K562 (cell line): ENCODE measurements at regions not wholly inside any gene's neighbourhood (a gene's known extent, or its start where the extent isn't known, plus 50 kb on each side); places are given as distances from the start of the nearest gene placed in this dataset.

Source experiments
- ATAC-seq: fragments of 200-7000 bp; cut with Tn5 transposase; 3 replicates; pipeline ENCODE4 v1.9.1; 2020; ENCODE audit warnings: moderate library complexity
- BruUV-seq: library from RNA; stranded (reverse); fragments of 400-500 nt; replicated peaks from 2 replicates; lab custom pipeline; 2021; lab: Mats Ljungman, UMichigan
- CTCF ChIA-PET: fragments of 300-600 bp; formaldehyde crosslinking; extraction: SDS; loops from one replicate; lab custom pipeline; 2021; ENCODE audit warnings: low intra/inter-chr PET ratio; lab: Yijun Ruan, JAX
- POLR2A ChIA-PET: fragments of 300-600, 350-650 bp; sonication (Branson Sonifier 250); formaldehyde crosslinking; extraction: SDS; loops from one replicate; lab custom pipeline; 2021; ENCODE audit warnings: antibody characterized with exemption, inconsistent platforms; lab: Yijun Ruan, JAX
- DNase-seq, 4 experiments: peaks; one replicate each; pipeline versions ENCODE4 v3.0.0 to v3.0.0-alpha.2; 2011 to 2018; ENCODE audit warnings: low spot score in 3 of 4, mixed read lengths in 3 of 4; ENCODE audit errors: extremely low read depth in 1 of 4
- FAIRE-seq: peaks from 2 replicates; lab custom pipeline; 2011; peaks lifted over from hg19 to GRCh38; lab: Jason Lieb, UNC
- H2AFZ ChIP-seq: 2 replicates; pipeline ENCODE4 v1.6.0; 2011; ENCODE audit warnings: low read depth, low read length, control low read depth, inconsistent platforms
- H3K27ac ChIP-seq: fragments of 200-600 bp; 3 replicates; pipeline ENCODE4 v1.8.0; 2011; ENCODE audit warnings: low read depth, mild to moderate bottlenecking, control low read depth, inconsistent platforms, low read length, moderate library complexity, mixed read lengths; ENCODE audit errors: extremely low read depth
- H3K27me3 ChIP-seq, 2 experiments: fragments of 300-600 bp in 1 of 2; 2 replicates in 1 of 2; 3 replicates in 1 of 2; pipeline versions ENCODE4 v1.6.0 to v1.8.0; 2011; ENCODE audit warnings: inconsistent platforms in 2 of 2, low read length in 2 of 2, mild to moderate bottlenecking in 1 of 2, mixed read lengths in 1 of 2, moderate library complexity in 1 of 2; ENCODE audit not compliant: control insufficient read depth in 2 of 2, insufficient read depth in 2 of 2
- H3K36me3 ChIP-seq: fragments of 300-600 bp; 3 replicates; pipeline ENCODE4 v1.8.0; 2011; ENCODE audit warnings: mild to moderate bottlenecking, low read length, inconsistent platforms; ENCODE audit not compliant: control insufficient read depth, insufficient read depth
- H3K4me1 ChIP-seq, 2 experiments: fragments of 200-600 bp in 1 of 2; replicated peaks in 1 of 2; 2 replicates in 1 of 2; 3 replicates in 1 of 2; pipeline versions ENCODE4 v1.5.1 to v1.8.0; 2011; ENCODE audit warnings: inconsistent platforms in 2 of 2, low read length in 2 of 2, mild to moderate bottlenecking in 1 of 2, mixed read lengths in 1 of 2, moderate library complexity in 1 of 2; ENCODE audit not compliant: control insufficient read depth in 2 of 2, insufficient read depth in 2 of 2
- H3K4me2 ChIP-seq: 2 replicates; pipeline ENCODE4 v1.6.1; 2011; ENCODE audit warnings: low read length, control low read depth, inconsistent platforms, mixed read lengths; ENCODE audit not compliant: insufficient read depth
- H3K4me3 ChIP-seq: fragments of 200-600 bp; sonication (generic), shearing (Covaris generic); 2 replicates; pipeline ENCODE4 v1.5.1; 2016; ENCODE audit warnings: control low read depth, inconsistent platforms
- H3K79me2 ChIP-seq: fragments of 200-600 bp; 3 replicates; pipeline ENCODE4 v1.8.0; 2011; ENCODE audit warnings: low read length, inconsistent platforms; ENCODE audit not compliant: control insufficient read depth, insufficient read depth
- H3K9ac ChIP-seq, 2 experiments: 2 replicates each; pipeline versions ENCODE4 v1.6.0 to v1.6.1; 2011; ENCODE audit warnings: low read depth in 2 of 2, low read length in 2 of 2, control low read depth in 1 of 2, inconsistent platforms in 1 of 2, mild to moderate bottlenecking in 1 of 2, mixed read lengths in 1 of 2; ENCODE audit not compliant: insufficient read depth in 1 of 2
- H3K9me1 ChIP-seq: one replicate; pipeline ENCODE4 v1.6.0; 2011; ENCODE audit warnings: inconsistent platforms, mild to moderate bottlenecking, low read length, moderate library complexity; ENCODE audit not compliant: control insufficient read depth, insufficient read depth
- H3K9me3 ChIP-seq: replicated peaks from 2 replicates; pipeline ENCODE4 v1.5.1; 2011; ENCODE audit warnings: low read depth, low read length, inconsistent platforms; ENCODE audit not compliant: control insufficient read depth, insufficient read depth
- H4K20me1 ChIP-seq: replicated peaks from 2 replicates; pipeline ENCODE4 v1.6.1; 2011; ENCODE audit warnings: low read length, inconsistent platforms, mixed read lengths; ENCODE audit not compliant: control insufficient read depth, insufficient read depth
- ADNP ChIP-seq: fragments of 200-800 bp; sonication (Bioruptor generic); IDR thresholded peaks from 2 replicates; pipeline ENCODE4 v1.6.1; 2016; ENCODE audit warnings: missing genetic modification characterization, missing compliant biosample characterization
- ATF7 ChIP-seq: fragments of 450-650 bp; IDR thresholded peaks from 2 replicates; pipeline ENCODE4 v1.7.1; 2014; ENCODE audit warnings: mild to moderate bottlenecking, moderate library complexity
- CREM ChIP-seq: IDR thresholded peaks from 2 replicates; pipeline ENCODE4 v1.6.1; 2014; ENCODE audit warnings: antibody characterized with exemption, low read depth
- FOXM1 ChIP-seq, 2 experiments: fragments of 450-650 bp in 1 of 2; sonication (generic) in 1 of 2; formaldehyde crosslinking in 1 of 2; IDR thresholded peaks; 2 replicates each; pipeline versions ENCODE4 v1.6.1 to v1.9.0; 2017 to 2022; ENCODE audit warnings: low read depth in 2 of 2, mild to moderate bottlenecking in 2 of 2, missing genetic modification reagents in 1 of 2, moderate library complexity in 1 of 2
- ZBTB43 ChIP-seq: sonication (generic); formaldehyde crosslinking; IDR thresholded peaks from 2 replicates; pipeline ENCODE4 v1.8.0; 2023; ENCODE audit warnings: mild to moderate bottlenecking, missing genetic modification reagents
- ZBTB5 ChIP-seq: fragments of 450-650 bp; IDR thresholded peaks from 2 replicates; pipeline ENCODE4 v1.6.1; 2017; ENCODE audit warnings: antibody characterized with exemption
- ZKSCAN1 ChIP-seq: fragments of 150-350 bp; IDR thresholded peaks from 2 replicates; pipeline ENCODE4 v1.6.1; 2016; ENCODE audit warnings: low read depth, low read length
- ZNF644 ChIP-seq: fragments of 200-800 bp; sonication (Bioruptor generic); IDR thresholded peaks from 2 replicates; pipeline ENCODE4 v1.6.1; 2016; ENCODE audit warnings: low read depth, missing genetic modification characterization, missing compliant biosample characterization
- WGBS: fragments of 100-300 bp; shearing (Covaris generic); methylation state at CpG from one replicate; pipeline ENCODE4 v1.1.6; 2016; ENCODE audit warnings: low coverage, mixed read lengths; ENCODE audit not compliant: insufficient coverage; ENCODE audit errors: missing lambda C conversion rate; 5-methylcytosine and 5-hydroxymethylcytosine counted together
- in situ Hi-C: fragments of 300-500 bp; cut with MboI; formaldehyde crosslinking; loops from 4 replicates; pipeline ENCODE4 v1.15.0; 2018; ENCODE audit warnings: inconsistent platforms, mixed read lengths
- intact Hi-C: fragments of 100-400 bp; cut with micrococcal nuclease; formaldehyde crosslinking; loops from 2 replicates; pipeline ENCODE4 v1.14.2; 2022

- TF ChIP-seq ZBTB43 (CRISPR knock-in tag) (no peak), ZKSCAN1 (no peak), ATF7 (no peak), ZNF644 (tag) (no peak)
These were observed 224.9 kb downstream of the VAPA start (continued) for GRCh38 chr18:10138719-10139118.

GRCh38 chr18:10139783-10140410 lies 226.1 kb downstream of the VAPA start:
- no peak overlapping the region for H2AFZ ChIP-seq
- intact Hi-C loops, result no loop called here
- no peaks in the 10 kb centered on the region for H3K36me3 ChIP-seq
- no peaks in the 10 kb centered on the region for H3K79me2 ChIP-seq
- POLR2A ChIA-PET, result no interaction called here
- peaks cover 10 to 35% of the 10 kb centered on the region in 2 experiments; a peak in 4 of 5 replicates for H3K27me3 ChIP-seq
- peak; percentile 6 for FAIRE-seq
- BruUV-seq, result no TSS peak
- H3K4me1 ChIP-seq, result no peaks in the 10 kb centered on the region
- TF ChIP-seq CREM, result no peak
- no peak for TF ChIP-seq ZBTB5
- TF ChIP-seq FOXM1 (IDR thresholded peaks at IDR 0.05; ENCODE audit: low read depth), result no peak
- no peak for TF ChIP-seq FOXM1 (CRISPR knock-in tag; IDR thresholded peaks at IDR 0.05; ENCODE audit: low read depth)
- no peak for TF ChIP-seq ADNP (tag)
- TF ChIP-seq, all 486 proteins: peak for 0
- Histone ChIP-seq H4K20me1 (0 out of 2 replicates have a peak, but pooled peaks cover 5% of the 10 kb centered on the region), H3K27ac (no peak overlapping the region), H3K9me1 (no peaks in the 10 kb centered on the region), H3K9me3 (no peaks in the 10 kb centered on the region), H3K4me3 (no peak overlapping the region), H3K4me2 (no peak overlapping the region), H3K9ac (no peak overlapping the region)
- CTCF ChIA-PET, result no interaction called here
- in situ Hi-C loops, result no loop called here
- no peak for DNase-seq
- 0% methylated on average over 7 of the region's 7 CpGs for WGBS
- ATAC-seq, result no peak
